H1 (cell line): ENCODE measurements at regions not wholly inside any gene's neighbourhood (a gene's known extent, or its start where the extent isn't known, plus 50 kb on each side); places are given as distances from the start of the nearest gene placed in this dataset.

Source experiments
- CTCF ChIA-PET: fragments of 300-600 bp; sonication (Branson Sonifier 250); formaldehyde crosslinking; loops from one replicate; lab custom pipeline; 2021; ENCODE audit not compliant: partially characterized antibody; lab: Charles Lee
- POLR2A ChIA-PET: fragments of 300-600 bp; sonication (Branson Sonifier 250); formaldehyde crosslinking; loops from one replicate; lab custom pipeline; 2021; ENCODE audit warnings: inconsistent platforms; ENCODE audit not compliant: partially characterized antibody; lab: Charles Lee
- DNase-seq, 2 experiments: peaks; one replicate each; pipeline versions ENCODE4 v3.0.0 to v3.0.0-alpha.2; 2010 to 2022; ENCODE audit warnings: low spot score in 2 of 2, low read depth in 1 of 2, mixed read lengths in 1 of 2
- FAIRE-seq: peaks from 2 replicates; lab custom pipeline; 2011; peaks lifted over from hg19 to GRCh38; lab: Jason Lieb, UNC
- H2AFZ ChIP-seq: 2 replicates; pipeline ENCODE4 v1.8.1; 2012; ENCODE audit warnings: low read length, inconsistent platforms
- H2AK5ac ChIP-seq: 2 replicates; pipeline ENCODE4 v1.6.1; 2013; ENCODE audit warnings: low read depth, low read length
- H2BK120ac ChIP-seq: replicated peaks from 2 replicates; pipeline ENCODE3; 2013; ENCODE audit warnings: low read depth, low read length, inconsistent platforms
- H2BK12ac ChIP-seq: 2 replicates; pipeline ENCODE4 v1.6.1; 2013; ENCODE audit warnings: low read depth, low read length
- H2BK15ac ChIP-seq: 2 replicates; pipeline ENCODE4 v1.6.1; 2013; ENCODE audit warnings: low read length
- H2BK20ac ChIP-seq: 2 replicates; pipeline ENCODE4 v1.6.1; 2013; ENCODE audit warnings: low read length
- H2BK5ac ChIP-seq: 2 replicates; pipeline ENCODE4 v1.6.1; 2013; ENCODE audit warnings: low read depth, low read length
- H3K14ac ChIP-seq: 2 replicates; pipeline ENCODE4 v1.6.1; 2013; ENCODE audit warnings: inconsistent platforms; ENCODE audit not compliant: insufficient read length
- H3K18ac ChIP-seq: 2 replicates; pipeline ENCODE4 v1.6.1; 2013; ENCODE audit warnings: low read length; ENCODE audit errors: extremely low read depth
- H3K23ac ChIP-seq: 2 replicates; pipeline ENCODE4 v1.6.1; 2013; ENCODE audit warnings: inconsistent platforms; ENCODE audit not compliant: insufficient read length
- H3K23me2 ChIP-seq: 2 replicates; pipeline ENCODE4 v1.6.1; 2013; ENCODE audit warnings: low read depth, low read length
- H3K27ac ChIP-seq: 2 replicates; pipeline ENCODE4 v1.6.1; 2011; ENCODE audit warnings: low read depth, low read length, inconsistent platforms
- H3K27me3 ChIP-seq, 4 experiments: replicated peaks in 1 of 4; 1 replicate in 1 of 4; 2 replicates in 3 of 4; pipeline versions ENCODE4 v1.6.1 to v1.8.1; 2011 to 2013; ENCODE audit warnings: low read length in 3 of 4, mild to moderate bottlenecking in 3 of 4, inconsistent platforms in 2 of 4, mixed read lengths in 2 of 4, moderate library complexity in 1 of 4; ENCODE audit not compliant: control insufficient read depth in 3 of 4, insufficient read depth in 3 of 4; ENCODE audit errors: extremely low read depth in 1 of 4
- H3K36me3 ChIP-seq, 4 experiments: 2 replicates each; pipeline versions ENCODE4 v1.6.1 to v1.8.1; 2011 to 2013; ENCODE audit warnings: mild to moderate bottlenecking in 4 of 4, low read length in 3 of 4, moderate library complexity in 2 of 4, control low read depth in 1 of 4, inconsistent platforms in 1 of 4; ENCODE audit not compliant: insufficient read depth in 4 of 4, control insufficient read depth in 2 of 4
- H3K4ac ChIP-seq: replicated peaks from 2 replicates; pipeline ENCODE3; 2013; ENCODE audit warnings: low read length, low read depth, mixed read lengths, inconsistent platforms; ENCODE audit not compliant: insufficient read length
- H3K4me1 ChIP-seq, 4 experiments: replicated peaks in 1 of 4; 1 replicate in 1 of 4; 2 replicates in 3 of 4; pipeline versions ENCODE4 v1.6.1 to v1.8.1; 2011 to 2013; ENCODE audit warnings: low read length in 3 of 4, inconsistent platforms in 2 of 4, mixed read lengths in 1 of 4; ENCODE audit not compliant: insufficient read depth in 4 of 4, control insufficient read depth in 3 of 4
- H3K4me2 ChIP-seq, 2 experiments: 2 replicates each; pipeline versions ENCODE4 v1.6.1 to v1.8.1; 2011 to 2013; ENCODE audit warnings: low read depth in 2 of 2, low read length in 2 of 2, control low read depth in 1 of 2, inconsistent platforms in 1 of 2, mild to moderate bottlenecking in 1 of 2; ENCODE audit not compliant: insufficient read depth in 1 of 2
- H3K4me3 ChIP-seq, 4 experiments: fragments of 200-600, 300-600 bp in 1 of 4; sonication (generic), shearing (Covaris generic), sonication (Bioruptor Twin) in 1 of 4; 2 replicates each; pipeline versions ENCODE4 v1.5.1 to v1.8.1; 2011 to 2016; ENCODE audit warnings: low read length in 4 of 4, low read depth in 3 of 4, control low read depth in 2 of 4, inconsistent platforms in 2 of 4, mild to moderate bottlenecking in 2 of 4, mixed read lengths in 1 of 4, moderate library complexity in 1 of 4; ENCODE audit not compliant: insufficient read depth in 2 of 4; ENCODE audit errors: extremely low read depth in 1 of 4
- H3K56ac ChIP-seq: replicated peaks from 2 replicates; pipeline ENCODE3; 2013; ENCODE audit warnings: low read depth, mild to moderate bottlenecking, mixed read lengths, low read length, inconsistent platforms; ENCODE audit not compliant: insufficient read length
- H3K79me1 ChIP-seq: 2 replicates; pipeline ENCODE4 v1.6.1; 2013; ENCODE audit warnings: low read depth, low read length, control low read depth
- H3K79me2 ChIP-seq, 2 experiments: 2 replicates each; pipeline versions ENCODE4 v1.6.1 to v1.8.1; 2012 to 2013; ENCODE audit warnings: low read length in 2 of 2, mild to moderate bottlenecking in 2 of 2, inconsistent platforms in 1 of 2; ENCODE audit not compliant: insufficient read depth in 2 of 2, control insufficient read depth in 1 of 2
- H3K9ac ChIP-seq, 4 experiments: replicated peaks in 1 of 4; 1 replicate in 1 of 4; 2 replicates in 3 of 4; pipeline versions ENCODE4 v1.6.1 to v1.8.1; 2011 to 2013; ENCODE audit warnings: low read depth in 3 of 4, low read length in 3 of 4, control low read depth in 2 of 4, mild to moderate bottlenecking in 2 of 4, moderate library complexity in 2 of 4, inconsistent platforms in 1 of 4; ENCODE audit errors: extremely low read depth in 1 of 4
- H3K9me3 ChIP-seq, 2 experiments: 2 replicates each; pipeline versions ENCODE4 v1.6.1 to v1.8.1; 2012 to 2013; ENCODE audit warnings: mild to moderate bottlenecking in 2 of 2, moderate library complexity in 2 of 2, control low read depth in 1 of 2, inconsistent platforms in 1 of 2, low read depth in 1 of 2, low read length in 1 of 2, mixed read lengths in 1 of 2; ENCODE audit not compliant: insufficient read depth in 2 of 2
- H4K20me1 ChIP-seq, 2 experiments: replicated peaks in 1 of 2; 2 replicates each; pipeline versions ENCODE3 to v1.8.1; 2011 to 2013; ENCODE audit warnings: inconsistent platforms in 2 of 2, low read length in 2 of 2, mild to moderate bottlenecking in 1 of 2; ENCODE audit not compliant: insufficient read depth in 2 of 2, control insufficient read depth in 1 of 2
- H4K5ac ChIP-seq: 2 replicates; pipeline ENCODE4 v1.6.1; 2013; ENCODE audit warnings: low read length, low read depth, mixed read lengths, inconsistent platforms; ENCODE audit not compliant: insufficient read length
- H4K8ac ChIP-seq: 2 replicates; pipeline ENCODE4 v1.8.0; 2013; ENCODE audit warnings: mild to moderate bottlenecking, moderate library complexity, low read length, inconsistent platforms; ENCODE audit not compliant: insufficient read depth; ENCODE audit errors: extremely low read depth
- H4K91ac ChIP-seq: replicated peaks from 2 replicates; pipeline ENCODE3; 2013; ENCODE audit warnings: low read length, mixed read lengths, inconsistent platforms; ENCODE audit not compliant: insufficient read length
- ATF2 ChIP-seq: IDR thresholded peaks from 2 replicates; pipeline ENCODE4 v1.6.1; 2012; ENCODE audit warnings: low read length, inconsistent platforms
- BCL11A ChIP-seq, 2 experiments: IDR thresholded peaks; one replicate each; pipeline ENCODE4 v1.6.1; 2011; ENCODE audit warnings: low read depth in 2 of 2, low read length in 2 of 2, mild to moderate bottlenecking in 2 of 2
- BRCA1 ChIP-seq: IDR thresholded peaks from 2 replicates; pipeline ENCODE4 v1.6.1; 2012; ENCODE audit warnings: low read depth, low read length, improper control_type of control experiment
- CBX8 ChIP-seq: fragments of 300-800, 300-1000 bp; sonication (generic); IDR thresholded peaks from 2 replicates; pipeline ENCODE4 v1.7.1; 2016; ENCODE audit warnings: low read depth, low read length, borderline replicate concordance
- GABPA ChIP-seq: IDR thresholded peaks from 2 replicates; pipeline ENCODE4 v1.6.1; 2011; ENCODE audit warnings: mild to moderate bottlenecking, low read length, moderate library complexity, borderline replicate concordance; ENCODE audit not compliant: insufficient read depth
- NANOG ChIP-seq: IDR thresholded peaks from 2 replicates; pipeline ENCODE4 v1.6.1; 2011; ENCODE audit warnings: low read length, low read depth, mild to moderate bottlenecking, inconsistent platforms; ENCODE audit not compliant: insufficient read depth, poor library complexity, severe bottlenecking
- POLR2A ChIP-seq, 2 experiments: IDR thresholded peaks; 1 replicate in 1 of 2; 2 replicates in 1 of 2; pipeline ENCODE4 v1.6.1; 2011; ENCODE audit warnings: low read depth in 2 of 2, low read length in 2 of 2, mild to moderate bottlenecking in 2 of 2; ENCODE audit errors: control extremely low read depth in 1 of 2
- RAD21 ChIP-seq, 2 experiments: IDR thresholded peaks in 1 of 2; conservative IDR thresholded peaks in 1 of 2; 2 replicates each; pipeline ENCODE4 v1.6.1; 2011; ENCODE audit warnings: low read depth in 2 of 2, low read length in 2 of 2, improper control_type of control experiment in 1 of 2, inconsistent platforms in 1 of 2, mild to moderate bottlenecking in 1 of 2, moderate library complexity in 1 of 2
- SRF ChIP-seq: IDR thresholded peaks from 2 replicates; pipeline ENCODE4 v1.6.1; 2011; ENCODE audit warnings: mild to moderate bottlenecking, low read depth, low read length, moderate library complexity
- TAF7 ChIP-seq: optimal IDR thresholded peaks from 2 replicates; pipeline ENCODE3; 2011; ENCODE audit warnings: low read depth, mild to moderate bottlenecking, inconsistent platforms, low read length, moderate library complexity, borderline replicate concordance
- TCF12 ChIP-seq: IDR thresholded peaks from 2 replicates; pipeline ENCODE4 v1.6.1; 2011; ENCODE audit warnings: low read depth, mild to moderate bottlenecking, low read length
- TEAD4 ChIP-seq: IDR thresholded peaks from 2 replicates; pipeline ENCODE4 v1.6.1; 2012; ENCODE audit warnings: low read depth, low read length, inconsistent platforms, mixed read lengths
- ZNF274 ChIP-seq: IDR thresholded peaks from 2 replicates; pipeline ENCODE4 v1.7.0; 2012; ENCODE audit warnings: low read length, borderline replicate concordance; ENCODE audit errors: extremely low read depth
- WGBS, 2 experiments: shearing (Covaris generic) in 1 of 2; methylation state at CpG; one replicate each; pipeline versions ENCODE4 v1.1.6 to v1.1.7; 2013 to 2015; ENCODE audit warnings: low lambda C conversion rate in 2 of 2, mixed read lengths in 2 of 2, inconsistent platforms in 1 of 2, low coverage in 1 of 2, missing lambda C conversion rate in 1 of 2; ENCODE audit not compliant: insufficient replicate concordance in 2 of 2, insufficient coverage in 1 of 2, insufficient read length in 1 of 2; ENCODE audit errors: extremely low coverage in 1 of 2, missing lambda C conversion rate in 1 of 2; 5-methylcytosine and 5-hydroxymethylcytosine counted together

DNA sequence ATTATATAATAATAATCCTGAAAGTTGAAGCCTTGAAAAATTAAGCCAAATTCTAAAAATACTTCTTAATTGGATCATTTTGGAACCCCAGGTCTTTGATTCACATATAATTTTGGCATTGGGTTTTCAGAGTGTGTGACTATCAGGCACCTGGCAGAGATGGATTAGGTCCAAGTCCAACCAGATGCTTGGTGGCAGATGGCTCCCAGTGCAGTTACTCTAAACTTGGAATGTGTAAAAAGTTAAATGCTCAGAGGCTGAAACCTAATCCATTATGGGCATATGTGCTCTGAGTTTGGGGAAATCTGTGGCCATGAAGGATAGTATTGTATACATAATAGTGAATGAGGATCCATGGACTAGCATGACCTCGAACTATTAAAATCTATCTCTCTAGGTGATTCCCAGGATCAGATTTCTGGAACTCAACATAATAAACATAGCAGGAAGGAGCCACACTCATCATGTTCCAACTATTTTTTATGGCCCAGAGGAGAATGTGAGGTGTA lies 333.0 kb downstream of the RPRM start:
- no peak for FAIRE-seq
- Histone ChIP-seq H2AFZ (no peak overlapping the region), H3K14ac (no peak overlapping the region), H4K20me1 (no peaks in the 10 kb centered on the region), H3K79me1 (no peaks in the 10 kb centered on the region), H2BK5ac (no peak overlapping the region), H2BK12ac (no peak overlapping the region), H2BK15ac (no peak overlapping the region), H3K23ac (no peak overlapping the region), H3K4ac (no peak overlapping the region), H3K56ac (no peak overlapping the region), H3K4me2 (no peak overlapping the region), H4K5ac (no peak overlapping the region), H3K79me2 (no peaks in the 10 kb centered on the region), H4K8ac (no peak overlapping the region), H3K9ac (no peak overlapping the region), H3K4me3 (no peak overlapping the region), H3K27ac (no peak overlapping the region), H4K91ac (no peak overlapping the region), H3K36me3 (no peaks in the 10 kb centered on the region), H3K23me2 (no peaks in the 10 kb centered on the region), H2BK20ac (no peak overlapping the region), H2BK120ac (no peak overlapping the region), H3K9me3 (no peaks in the 10 kb centered on the region), H2AK5ac (no peak overlapping the region), H3K4me1 (no peaks in the 10 kb centered on the region), H3K18ac (no peak overlapping the region), H3K27me3 (no peaks in the 10 kb centered on the region)
- POLR2A ChIA-PET = no interaction called here
- DNase-seq = no peak
- CTCF ChIA-PET = interaction anchor here (0.6 kb wide), 1 partner anchor 59 kb away, joined by 3 read pairs; no protein-coding TSS in a partner anchor
- 100% methylated on average over 1 of the region's 1 CpG; no CpG with 5 or more reads in 1 of the 2 experiments for WGBS, 2 experiments
- no peak for TF ChIP-seq NANOG
- no peak for TF ChIP-seq TAF7
- no peak for TF ChIP-seq BCL11A (IDR thresholded peaks at IDR 0.05; ENCODE audit: low read depth in 2 of 2, low read length in 2 of 2)
- no peak for TF ChIP-seq POLR2A (IDR thresholded peaks at IDR 0.05; ENCODE audit: control extremely low read depth in 1 of 2, low read depth in 2 of 2, low read length in 2 of 2)
- TF ChIP-seq CBX8 = no peak
- no peak for TF ChIP-seq GABPA
- no peak for TF ChIP-seq TEAD4
- no peak for TF ChIP-seq ATF2
- TF ChIP-seq SRF = no peak
- no peak for TF ChIP-seq RAD21 (IDR thresholded peaks at IDR 0.05 in 1 of 2, conservative IDR thresholded peaks at IDR 0.05 in 1 of 2; ENCODE audit: low read depth in 2 of 2, low read length in 2 of 2)
- no peak for TF ChIP-seq ZNF274
- no peak for TF ChIP-seq TCF12
- TF ChIP-seq BRCA1 = no peak
